ACHN (cell line): ENCODE measurements at regions not wholly inside any gene's neighbourhood (a gene's known extent, or its start where the extent isn't known, plus 50 kb on each side); places are given as distances from the start of the nearest gene placed in this dataset.
"Not testable (repeated sequence)": the region's sequence is repeated elsewhere in the genome, so short reads cannot be mapped to it uniquely, and the experiment has no call there.

ENCODE experiments used
- DNase-seq: peaks from one replicate; pipeline ENCODE4 v3.0.0-alpha.2; 2015
- in situ Hi-C: cut with HindIII; loops from 2 replicates; pipeline ENCODE4 v1.10.0; 2017; ENCODE audit warnings: low sequenced_read_pairs, low pct_ligation_motif_present, low pct_unique_long_range_greater_than_20kb

DNA sequence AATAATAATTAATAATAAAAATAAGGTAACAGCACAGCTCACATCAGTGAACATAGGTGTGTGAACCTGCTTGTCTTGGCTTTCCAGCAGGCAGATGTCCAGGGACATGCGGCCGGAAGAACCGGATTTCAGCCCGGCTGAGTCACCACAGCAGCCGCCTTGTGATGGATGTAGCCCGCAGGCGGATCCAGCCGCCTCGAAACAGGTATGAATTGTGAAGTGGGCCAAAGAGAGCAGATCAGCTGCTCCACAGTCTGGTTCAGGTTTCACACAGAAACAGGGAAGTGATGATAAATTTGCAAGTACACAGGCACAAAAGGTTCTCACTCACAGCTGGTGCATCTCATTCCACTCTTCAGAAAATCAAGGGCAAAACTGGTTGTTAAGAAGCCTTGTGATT, 55.1 kb downstream of the ID4 start:
- DNase-seq: no peak
- in situ Hi-C loops: no loop called here

DNA sequence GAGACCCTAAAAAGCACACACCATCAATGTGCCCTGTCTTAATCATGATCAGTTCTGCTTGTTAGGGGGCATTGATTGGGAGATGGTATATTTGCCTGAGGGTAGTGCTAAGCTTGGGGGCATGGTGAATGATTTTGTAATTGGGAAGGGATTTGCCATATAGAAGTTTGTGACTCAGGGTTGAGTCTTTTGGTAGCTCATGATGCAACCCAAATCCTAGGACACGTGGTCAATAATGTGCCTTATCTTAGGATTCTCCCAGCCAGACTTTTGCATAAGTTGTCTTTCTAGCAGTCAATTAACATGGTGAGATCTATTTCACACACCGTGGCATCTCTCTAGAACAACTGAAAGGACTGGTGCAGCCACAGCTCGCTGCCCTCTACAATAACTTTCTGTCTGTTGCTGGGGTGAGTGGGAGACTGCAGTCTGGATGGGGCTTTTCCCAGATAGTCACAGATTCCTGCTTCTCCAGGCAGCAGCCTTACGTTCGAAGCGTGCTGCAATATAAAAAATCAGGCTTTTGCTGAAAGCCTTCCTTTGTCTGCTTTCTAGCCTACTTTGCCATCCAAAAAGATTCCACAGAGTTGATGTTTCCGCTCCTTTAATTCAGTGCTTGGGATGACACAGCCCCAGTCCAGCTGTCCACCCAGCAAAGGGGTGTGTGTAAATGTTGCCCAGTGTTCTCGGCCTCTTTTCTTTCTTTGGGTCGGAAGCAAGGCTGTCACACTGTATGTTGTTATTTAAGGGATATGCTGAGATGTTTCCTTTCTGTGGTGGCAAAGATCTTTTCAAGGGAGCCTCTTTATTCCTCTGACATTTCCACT, 58.9 kb downstream of the ID4 start:
- in situ Hi-C loops: no loop called here
- no peak for DNase-seq

DNA sequence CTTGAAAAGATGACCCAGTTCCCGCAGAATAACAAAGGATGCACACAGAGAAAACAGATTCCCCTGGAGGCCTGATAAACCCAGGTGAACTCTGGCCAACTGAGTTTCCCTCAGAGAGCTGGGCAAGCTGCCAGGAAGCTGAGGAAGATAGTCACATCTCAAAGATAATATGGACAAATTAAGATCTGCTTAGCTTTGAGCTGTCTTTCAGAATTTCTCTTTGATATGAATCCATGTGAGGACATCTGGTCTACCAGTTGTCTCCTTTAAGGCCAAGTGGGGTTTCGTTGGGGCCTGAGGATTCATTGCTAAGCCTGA, 59.5 kb downstream of the ID4 start:
- in situ Hi-C loops: no loop called here
- no peak for DNase-seq

DNA sequence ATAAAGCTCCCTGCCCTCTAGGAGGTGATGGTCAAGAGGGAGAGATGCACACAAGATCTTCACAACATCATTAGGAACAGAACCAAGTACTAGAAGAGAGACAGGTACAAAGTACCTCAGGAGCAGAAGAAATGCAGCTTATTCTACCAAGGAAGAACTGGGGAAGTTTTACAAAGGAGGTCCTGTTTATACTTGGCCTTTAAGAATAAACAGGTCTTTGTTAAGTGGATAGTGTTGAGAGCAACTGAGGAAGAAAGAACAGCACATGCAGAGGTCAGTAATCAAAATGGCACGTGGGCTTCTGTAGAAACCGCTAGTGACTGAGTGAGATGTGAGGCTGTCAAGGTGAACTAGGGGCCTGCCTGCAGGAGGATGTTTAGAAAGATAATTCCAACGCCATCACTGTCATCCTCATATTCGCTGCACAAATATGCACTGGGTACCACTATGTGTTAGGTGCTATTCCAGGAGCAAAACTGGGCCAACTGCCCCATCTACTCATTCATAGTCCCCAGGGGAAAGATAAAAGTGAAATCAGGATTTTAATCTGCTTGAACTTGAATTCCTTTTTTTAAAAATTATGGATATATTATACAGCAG, 61.1 kb downstream of the ID4 start:
- in situ Hi-C loops: no loop called here
- no peak for DNase-seq

DNA sequence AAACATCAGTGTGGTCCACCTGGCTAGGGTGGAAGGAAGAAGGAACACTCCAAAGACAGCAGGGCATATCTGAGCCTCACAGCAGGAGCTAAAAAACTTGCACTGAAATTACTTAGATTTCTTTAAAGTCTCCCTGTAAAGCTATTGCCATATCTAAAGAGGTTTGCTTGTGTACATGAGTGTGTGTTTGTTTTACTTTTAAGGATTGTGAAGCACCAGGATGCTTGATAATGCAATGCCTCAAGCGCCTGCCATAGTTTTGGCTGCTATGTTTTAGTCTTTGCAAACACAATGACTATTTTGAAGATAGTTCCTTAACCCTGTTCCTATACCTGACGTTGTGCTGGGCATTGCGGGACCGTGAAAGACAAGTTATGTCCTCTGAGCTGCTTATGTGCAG, 65.0 kb downstream of the ID4 start:
- in situ Hi-C loops: no loop called here
- DNase-seq: no peak

DNA sequence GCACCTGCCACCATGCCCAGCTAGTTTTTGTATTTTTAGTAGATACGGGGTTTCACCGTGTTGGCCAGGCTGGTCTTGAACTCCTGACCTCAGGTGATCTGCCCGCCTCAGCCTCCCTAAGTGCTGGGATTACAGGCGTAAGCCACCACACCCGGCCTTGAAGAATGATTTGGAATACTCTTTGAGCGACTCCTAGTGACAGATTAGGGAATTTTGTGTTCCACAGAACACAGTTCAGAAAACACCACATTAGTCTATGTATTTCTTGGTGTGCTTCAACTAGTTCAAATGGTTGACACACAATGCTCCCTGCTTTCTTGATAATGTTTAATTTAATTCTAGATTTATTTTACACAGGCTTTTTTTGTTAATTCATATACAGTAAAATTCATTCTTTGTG, 67.2 kb downstream of the ID4 start:
- in situ Hi-C loops, DNase-seq: not testable (repeated sequence)

DNA sequence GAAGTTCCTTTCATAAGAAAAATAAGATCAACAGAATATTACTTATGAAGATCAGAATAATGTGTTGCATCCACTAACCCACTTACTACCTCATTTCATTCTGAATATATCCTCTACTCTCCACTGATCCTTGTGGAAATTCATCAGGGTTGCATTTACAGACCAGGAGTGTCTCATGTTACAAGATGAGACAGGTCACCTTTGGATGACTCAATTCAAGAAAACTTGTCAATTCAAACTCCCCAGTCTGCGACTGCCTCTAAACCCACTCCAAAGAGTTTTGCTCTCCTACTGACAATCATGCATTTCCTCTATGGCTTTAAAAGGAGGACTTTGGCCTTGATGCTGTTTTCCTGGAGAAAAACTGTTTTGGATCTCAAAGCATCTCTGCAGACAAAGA, 68.4 kb downstream of the ID4 start:
- DNase-seq: no peak
- in situ Hi-C loops: no loop called here

DNA sequence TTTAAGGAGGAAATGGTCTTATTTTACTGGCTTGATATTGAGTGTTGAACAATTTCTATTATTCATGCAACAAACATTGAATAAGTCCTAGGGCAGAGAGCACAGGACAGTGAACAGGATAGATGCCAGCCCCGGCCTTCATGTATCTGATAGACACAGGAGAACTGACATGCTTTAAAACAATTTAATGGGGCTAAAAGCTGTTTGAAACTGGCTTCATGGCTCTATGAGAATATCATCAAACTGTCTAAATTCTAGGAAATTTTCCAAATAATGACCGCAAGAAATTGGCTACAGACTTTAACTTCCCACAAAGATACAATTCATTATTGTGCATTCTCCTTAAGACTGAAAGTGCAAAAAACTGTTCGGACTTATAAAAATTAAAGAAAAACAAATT, 69.0 kb downstream of the ID4 start:
- DNase-seq: no peak
- in situ Hi-C loops: no loop called here

DNA sequence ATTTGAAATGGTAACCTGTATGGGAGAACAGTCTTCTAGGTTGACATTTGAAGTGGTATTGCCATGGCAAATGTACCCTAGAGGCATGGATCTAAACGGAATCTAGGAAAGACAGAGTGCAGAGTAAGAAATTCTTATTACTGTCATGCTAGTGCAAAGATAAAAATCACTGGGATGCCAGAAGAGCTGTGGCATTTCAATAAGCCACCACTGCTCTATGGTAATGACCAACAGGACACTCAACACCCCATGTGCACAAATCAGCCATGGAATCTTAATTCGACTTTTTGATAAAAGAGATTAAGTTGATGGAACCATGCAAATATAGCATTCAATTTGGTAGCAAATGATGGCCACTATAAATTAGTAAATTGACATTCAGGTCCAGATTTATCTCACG, 74.1 kb downstream of the ID4 start:
- in situ Hi-C loops: no loop called here

DNA sequence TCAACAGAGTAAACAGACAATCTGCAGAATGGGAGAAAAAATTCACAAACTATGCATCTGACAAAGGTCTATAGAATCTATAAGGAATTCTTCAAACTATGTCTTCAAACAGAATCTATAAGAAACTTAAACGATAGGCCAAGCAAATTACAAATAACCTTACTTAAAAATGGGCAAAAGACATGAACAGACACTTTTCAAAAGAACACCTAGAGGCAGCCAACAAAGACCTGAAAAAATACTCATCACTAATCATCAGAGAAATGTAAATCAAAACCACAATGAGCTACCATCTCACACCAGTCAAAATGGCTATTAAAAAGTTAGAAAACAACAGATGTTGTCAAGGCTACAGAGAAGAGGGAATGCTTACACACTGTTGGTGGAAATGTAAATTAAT, 81.3 kb downstream of the ID4 start:
- in situ Hi-C loops: no loop called here
- DNase-seq: no peak

More for the DNA sequence above, 74.1 kb downstream of the ID4 start:
- DNase-seq: no peak

DNA sequence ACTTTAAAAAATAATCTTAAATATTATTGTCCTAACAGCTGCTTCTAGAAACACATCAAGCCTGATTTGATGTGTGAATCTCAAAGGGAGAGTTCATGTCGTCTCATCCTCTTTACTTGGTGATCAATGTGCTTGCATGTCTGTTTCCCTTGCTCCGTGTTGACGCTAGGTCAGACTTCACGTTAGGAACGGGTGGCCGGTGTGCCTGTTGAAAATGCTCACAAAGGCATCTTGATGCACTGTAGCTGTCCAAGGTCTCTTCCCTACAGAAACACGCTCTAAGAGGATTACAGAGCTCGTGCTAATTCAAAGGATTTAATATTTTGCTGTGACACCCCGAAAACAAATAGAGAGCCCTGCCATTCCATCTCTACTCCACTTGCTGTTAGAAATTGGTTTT, 84.6 kb downstream of the ID4 start:
- no peak for DNase-seq
- in situ Hi-C loops: no loop called here

DNA sequence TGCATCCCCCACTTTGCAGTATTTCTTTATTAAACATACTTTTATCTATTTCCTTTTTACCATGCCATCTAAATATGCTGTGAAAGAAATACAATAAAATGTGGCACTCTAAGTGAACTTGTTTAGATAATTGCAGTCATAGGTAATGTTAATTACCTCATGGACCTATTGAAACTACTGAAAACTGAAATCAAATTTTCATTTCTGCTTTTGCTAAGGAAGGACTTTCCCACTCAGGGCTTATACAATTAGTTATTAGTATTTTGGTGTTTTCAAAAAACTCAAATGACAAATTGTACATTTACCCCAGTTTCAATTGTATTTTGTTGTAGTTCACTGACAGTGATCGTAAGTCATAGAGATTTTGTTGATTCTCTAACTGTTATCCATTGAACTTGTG, 88.4 kb downstream of the ID4 start:
- no peak for DNase-seq
- in situ Hi-C loops: no loop called here

DNA sequence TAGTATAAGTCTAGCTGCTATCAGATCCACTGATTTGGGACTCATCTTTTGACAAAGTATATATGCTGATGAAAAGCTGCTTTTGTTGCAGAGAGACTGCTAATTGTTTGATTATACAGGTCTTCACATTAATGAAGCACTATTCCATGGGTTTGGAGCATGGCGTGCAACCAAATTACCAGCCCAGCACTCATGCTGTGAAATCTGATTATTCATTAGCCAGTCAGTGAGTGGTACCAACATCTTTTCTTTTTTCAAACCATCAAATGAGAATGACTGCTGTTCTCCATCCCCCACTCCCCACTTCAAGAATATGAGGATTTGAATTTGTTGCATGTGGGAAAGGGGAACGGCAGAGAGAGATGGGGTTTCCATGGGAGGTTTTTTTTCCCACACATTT, 91.3 kb downstream of the ID4 start:
- DNase-seq: no peak
- in situ Hi-C loops: no loop called here

DNA sequence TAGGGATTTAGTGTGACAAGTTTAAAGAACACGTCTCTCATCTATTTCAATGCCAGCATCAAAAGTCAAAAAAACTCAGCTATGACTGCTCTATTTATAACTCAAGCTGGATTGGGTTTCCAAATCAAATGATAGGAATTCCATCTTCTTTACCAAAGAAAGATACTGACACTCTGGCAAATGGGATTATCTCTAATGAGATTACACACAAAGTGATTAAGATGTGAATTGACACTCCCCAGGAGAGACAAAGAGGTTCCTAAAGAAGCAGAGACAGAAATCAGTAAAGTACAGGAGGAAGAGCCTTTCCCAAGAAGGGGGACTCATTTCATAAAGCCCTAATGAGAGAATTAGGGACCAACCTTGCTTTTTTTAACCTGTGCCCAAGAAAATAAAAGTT, 92.1 kb downstream of the ID4 start:
- no peak for DNase-seq
- in situ Hi-C loops: no loop called here

DNA sequence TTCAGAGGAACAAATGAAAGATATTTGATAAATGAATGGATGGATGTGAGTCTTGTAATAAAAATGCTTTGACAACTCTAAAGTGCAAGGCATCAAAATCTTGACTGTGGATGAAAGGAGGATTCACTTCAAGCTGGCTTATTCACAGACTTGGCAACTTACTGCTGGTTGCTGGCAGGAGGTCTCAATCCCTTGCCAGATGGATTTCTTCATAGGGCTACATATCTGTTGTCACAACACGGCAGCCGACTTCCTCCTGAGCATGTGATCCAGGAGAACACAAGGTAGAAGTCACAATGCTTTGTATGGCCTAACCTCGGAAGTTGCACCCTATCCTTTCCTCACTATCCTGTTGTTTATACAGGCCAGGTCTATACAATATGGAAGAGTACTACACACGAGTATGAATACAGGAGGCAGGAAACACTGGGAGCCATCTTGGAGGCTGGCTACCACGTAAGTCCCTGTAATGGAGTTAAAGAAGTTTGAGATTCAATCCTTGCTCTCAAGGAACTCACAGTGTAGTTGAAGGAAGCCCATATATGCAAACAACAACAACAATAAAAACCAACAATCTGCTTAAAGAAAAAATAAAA, 97.9 kb downstream of the ID4 start:
- no peak for DNase-seq
- in situ Hi-C loops: no loop called here

DNA sequence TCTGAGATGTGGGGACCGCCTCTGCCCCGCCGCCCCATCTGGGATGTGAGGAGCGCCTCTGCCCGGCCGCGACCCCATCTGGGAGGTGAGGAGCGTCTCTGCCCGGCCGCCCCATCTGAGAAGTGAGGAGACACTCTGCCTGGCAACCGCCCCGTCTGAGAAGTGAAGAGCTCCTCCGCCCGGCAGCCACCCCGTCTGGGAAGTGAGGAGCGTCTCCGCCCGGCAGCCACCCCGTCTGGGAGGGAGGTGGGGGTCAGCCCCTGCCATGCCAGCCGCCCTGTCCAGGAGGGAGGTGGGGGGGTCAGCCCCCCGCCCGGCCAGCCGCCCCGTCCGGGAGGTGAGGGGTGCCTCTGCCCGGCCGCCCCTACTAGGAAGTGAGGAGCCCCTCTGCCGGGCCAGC, 102.2 kb downstream of the ID4 start:
- DNase-seq, in situ Hi-C loops: not testable (repeated sequence)

DNA sequence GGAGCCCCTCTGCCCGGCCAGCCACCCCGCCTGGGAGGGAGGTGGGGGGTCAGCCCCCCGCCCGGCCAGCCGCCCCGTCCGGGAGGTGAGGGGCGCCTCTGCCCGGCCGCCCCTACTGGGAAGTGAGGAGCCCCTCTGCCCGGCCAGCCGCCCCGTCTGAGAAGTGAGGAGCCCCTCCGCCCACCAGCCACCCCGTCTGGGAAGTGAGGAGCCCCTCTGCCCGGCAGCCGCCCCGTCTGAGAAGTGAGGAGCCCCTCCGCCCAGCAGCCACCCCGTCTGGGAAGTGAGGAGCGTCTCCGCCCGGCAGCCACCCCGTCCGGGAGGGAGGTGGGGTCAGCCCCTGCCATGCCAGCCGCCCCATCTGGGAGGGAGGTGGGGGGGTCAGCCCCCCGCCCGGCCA, 102.8 kb downstream of the ID4 start:
- DNase-seq, in situ Hi-C loops: not testable (repeated sequence)

DNA sequence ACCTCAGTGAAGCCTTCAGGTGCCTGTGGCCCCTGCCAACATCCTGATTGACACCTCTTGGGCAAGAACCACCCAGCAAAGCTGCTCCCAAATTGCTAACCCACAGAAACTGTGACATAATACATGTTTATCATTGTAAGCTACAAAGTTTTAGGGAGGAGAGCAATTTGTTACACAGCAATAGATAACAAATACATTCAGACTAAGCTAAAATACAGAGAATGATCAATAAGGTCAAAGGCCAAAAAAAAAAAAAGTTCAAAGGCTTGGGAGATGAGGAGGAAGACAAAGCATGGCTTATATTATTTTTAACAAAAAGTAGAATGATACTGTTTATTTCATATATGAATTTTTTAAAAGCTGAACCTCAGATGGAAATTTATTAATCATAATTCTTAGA, 105.9 kb downstream of the ID4 start:
- in situ Hi-C loops: no loop called here
- no peak for DNase-seq

DNA sequence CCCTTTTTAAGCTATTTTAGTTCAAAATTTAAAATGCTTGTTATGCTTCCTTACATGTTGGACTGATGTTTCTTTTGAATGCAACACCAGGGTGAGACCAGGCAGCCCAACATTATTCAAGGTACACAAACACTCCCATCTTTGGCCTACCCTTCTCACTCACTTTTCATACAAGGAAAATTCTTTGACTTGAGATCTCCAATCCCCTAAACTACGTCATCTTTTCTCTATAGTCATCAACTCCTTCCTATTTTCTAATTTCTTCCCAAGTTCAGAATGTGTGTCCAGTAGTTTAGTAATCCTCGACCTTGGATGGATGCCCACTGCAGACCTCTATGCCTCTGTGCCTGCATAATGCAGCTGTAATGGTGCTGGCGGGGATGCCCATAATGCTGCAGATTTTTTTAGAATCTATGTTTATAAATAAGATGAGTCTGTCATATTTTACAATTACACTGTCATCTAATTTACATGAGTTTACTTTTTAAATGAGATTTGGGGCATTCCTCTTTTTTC, 108.7 kb downstream of the ID4 start:
- in situ Hi-C loops: no loop called here
- DNase-seq: no peak

DNA sequence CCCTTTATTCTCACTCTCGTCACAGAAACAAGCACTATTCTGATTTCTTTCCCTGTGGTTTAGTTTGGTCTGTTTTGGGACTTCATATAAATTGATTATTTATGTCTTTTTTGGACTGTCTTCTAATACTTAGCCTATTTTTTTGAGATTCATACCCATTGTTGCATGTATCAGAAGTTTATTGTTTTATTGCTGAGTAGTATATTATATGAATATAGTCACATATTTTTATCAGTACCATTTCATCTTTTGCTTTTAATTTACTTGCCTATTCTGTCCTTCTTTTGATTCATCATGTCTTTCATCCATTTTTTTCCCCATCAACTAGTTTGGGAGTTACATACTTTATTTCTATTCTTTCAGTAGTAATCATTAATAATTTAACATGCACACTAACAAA, 112.0 kb downstream of the ID4 start:
- in situ Hi-C loops: no loop called here
- no peak for DNase-seq
